Keratinocyte (primary cell): ENCODE measurements at regions not wholly inside any gene's neighbourhood (a gene's known extent, or its start where the extent isn't known, plus 50 kb on each side); places are given as distances from the start of the nearest gene placed in this dataset.

Experiments used
- DNase-seq: peaks from one replicate; pipeline ENCODE4 v3.0.0-alpha.2; 2011; ENCODE audit warnings: low read depth, missing footprints, low spot score
- FAIRE-seq: peaks from 2 replicates; lab custom pipeline; 2011; peaks lifted over from hg19 to GRCh38; lab: Jason Lieb, UNC
- H2AFZ ChIP-seq: 2 replicates; pipeline ENCODE4 v1.6.0; 2012; ENCODE audit warnings: low read length, control low read depth, inconsistent platforms; ENCODE audit not compliant: control insufficient read depth
- H3K27ac ChIP-seq: 2 replicates; pipeline ENCODE4 v1.5.1; 2011; ENCODE audit warnings: low read length; ENCODE audit not compliant: control insufficient read depth, insufficient read depth
- H3K27me3 ChIP-seq: 3 replicates; pipeline ENCODE4 v1.6.0; 2011; ENCODE audit warnings: low read length; ENCODE audit not compliant: control insufficient read depth, insufficient read depth; ENCODE audit errors: extremely low read depth
- H3K36me3 ChIP-seq, 2 experiments: 2 replicates in 1 of 2; 3 replicates in 1 of 2; pipeline ENCODE4 v1.5.1; 2011; ENCODE audit warnings: low read length in 2 of 2, mild to moderate bottlenecking in 1 of 2; ENCODE audit not compliant: control insufficient read depth in 2 of 2, insufficient read depth in 2 of 2; ENCODE audit errors: extremely low read depth in 1 of 2
- H3K4me1 ChIP-seq: 3 replicates; pipeline ENCODE4 v1.5.1; 2011; ENCODE audit warnings: low read length; ENCODE audit not compliant: control insufficient read depth, insufficient read depth; ENCODE audit errors: extremely low read depth
- H3K4me2 ChIP-seq: 3 replicates; pipeline ENCODE4 v1.6.0; 2011; ENCODE audit warnings: low read depth, low read length; ENCODE audit not compliant: control insufficient read depth, insufficient read depth; ENCODE audit errors: extremely low read depth
- H3K4me3 ChIP-seq, 3 experiments: fragments of 200-600 bp in 1 of 3; sonication (generic) in 1 of 3; 2 replicates in 2 of 3; 3 replicates in 1 of 3; pipeline ENCODE4 v1.5.1; 2011 to 2016; ENCODE audit warnings: low read length in 3 of 3, mild to moderate bottlenecking in 3 of 3, control low read depth in 2 of 3, inconsistent platforms in 1 of 3, low read depth in 1 of 3, mixed read lengths in 1 of 3, mixed run types in 1 of 3, moderate library complexity in 1 of 3; ENCODE audit not compliant: control insufficient read depth in 2 of 3, insufficient read depth in 2 of 3; ENCODE audit errors: extremely low read depth in 1 of 3
- H3K79me2 ChIP-seq: 2 replicates; pipeline ENCODE4 v1.6.0; 2012; ENCODE audit warnings: low read length; ENCODE audit not compliant: control insufficient read depth, insufficient read depth
- H3K9ac ChIP-seq: 3 replicates; pipeline ENCODE4 v1.6.0; 2011; ENCODE audit warnings: low read length; ENCODE audit not compliant: control insufficient read depth, insufficient read depth; ENCODE audit errors: extremely low read depth
- H3K9me1 ChIP-seq: 3 replicates; pipeline ENCODE4 v1.6.0; 2011; ENCODE audit warnings: low read length; ENCODE audit not compliant: control insufficient read depth, insufficient read depth; ENCODE audit errors: extremely low read depth
- H3K9me3 ChIP-seq: 2 replicates; pipeline ENCODE4 v1.5.1; 2012; ENCODE audit warnings: low read depth, low read length; ENCODE audit not compliant: control insufficient read depth
- H4K20me1 ChIP-seq: 3 replicates; pipeline ENCODE4 v1.6.0; 2011; ENCODE audit warnings: low read length; ENCODE audit not compliant: control insufficient read depth, insufficient read depth; ENCODE audit errors: extremely low read depth
- CTCF ChIP-seq, 3 experiments: IDR thresholded peaks in 1 of 3; conservative IDR thresholded peaks in 1 of 3; optimal IDR thresholded peaks in 1 of 3; 2 replicates in 2 of 3; 3 replicates in 1 of 3; pipeline versions ENCODE3 to v1.5.1; 2011; ENCODE audit warnings: low read length in 3 of 3, mild to moderate bottlenecking in 3 of 3, moderate library complexity in 2 of 3, control low read depth in 1 of 3, inconsistent platforms in 1 of 3; ENCODE audit not compliant: insufficient read depth in 2 of 3; ENCODE audit errors: extremely low read depth in 1 of 3
- EZH2 ChIP-seq: IDR thresholded peaks from one replicate; pipeline ENCODE4 v1.6.1; 2012; ENCODE audit warnings: inconsistent platforms, mild to moderate bottlenecking, low read length, moderate library complexity
- dilution Hi-C: fragments of 300-500 bp; cut with MboI; formaldehyde crosslinking; loops from one replicate; pipeline ENCODE4 v1.7.0; 2020; ENCODE audit warnings: low sequenced_read_pairs; ENCODE audit not compliant: extremely low pct_ligation_motif_present

DNA sequence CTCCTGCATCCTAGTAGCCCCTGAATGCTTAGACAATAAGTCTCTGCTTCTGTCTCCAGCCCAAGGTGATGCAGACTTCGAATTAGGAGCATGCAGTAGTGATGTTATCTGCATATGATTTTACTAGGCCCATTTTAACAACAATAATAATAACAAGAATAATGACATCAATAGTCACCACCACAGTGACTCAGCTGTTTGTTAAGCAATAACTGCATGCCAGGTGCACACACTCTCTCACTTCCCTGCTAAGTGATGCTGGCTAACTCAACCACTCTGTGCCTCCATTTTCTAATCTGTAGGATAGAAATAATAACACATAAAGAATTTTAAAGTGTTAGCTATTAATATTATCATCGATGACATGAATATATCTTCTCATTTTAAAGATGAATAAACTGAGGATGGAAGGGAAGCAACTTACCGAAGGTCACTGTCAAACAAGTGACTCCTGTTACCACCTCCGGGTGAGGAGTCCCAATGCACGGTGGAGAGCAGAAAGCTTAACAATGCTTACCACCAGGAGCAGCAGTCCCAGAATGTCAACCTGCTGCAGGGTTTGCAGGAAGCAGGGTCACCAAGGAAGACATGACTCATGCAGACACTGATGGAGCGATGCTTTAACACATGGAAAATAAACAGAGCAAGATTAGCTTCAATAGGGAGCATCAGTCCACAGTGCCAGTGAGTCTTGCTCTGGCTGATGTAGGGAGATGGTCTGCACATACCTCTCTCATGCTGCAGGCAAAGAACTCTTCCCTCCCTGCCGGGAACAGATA lies 290.2 kb downstream of the SPATA17 start:
- no peak overlapping the region for H3K27ac ChIP-seq
- no peaks in the 10 kb centered on the region for H4K20me1 ChIP-seq
- no peak overlapping the region for H3K4me2 ChIP-seq
- TF ChIP-seq EZH2 (no peak), CTCF (optimal IDR thresholded peaks at IDR 0.05 in 1 of 3, IDR thresholded peaks at IDR 0.05 in 1 of 3, conservative IDR thresholded peaks at IDR 0.05 in 1 of 3; ENCODE audit: extremely low read depth in 1 of 3, insufficient read depth in 2 of 3, low read length in 3 of 3) (no peak)
- no peak overlapping the region for H3K9ac ChIP-seq
- peaks cover 6% of the 10 kb centered on the region for H3K27me3 ChIP-seq
- no peaks in the 10 kb centered on the region for H3K4me1 ChIP-seq
- H3K79me2 ChIP-seq, result no peaks in the 10 kb centered on the region
- FAIRE-seq, result no peak
- dilution Hi-C loops, result no loop called here
- H3K4me3 ChIP-seq, result no peak overlapping the region
- no peak overlapping the region for H2AFZ ChIP-seq
- DNase-seq, result no peak
- no peaks in the 10 kb centered on the region for H3K9me3 ChIP-seq
- H3K36me3 ChIP-seq, result no peaks in the 10 kb centered on the region
- no peaks in the 10 kb centered on the region for H3K9me1 ChIP-seq

GRCh38 chr1:217924924-217925323 lies 293.8 kb downstream of the SPATA17 start:
- FAIRE-seq (no peak), DNase-seq (no peak)
- TF ChIP-seq EZH2 (peak; percentile 39), CTCF (optimal IDR thresholded peaks at IDR 0.05 in 1 of 3, IDR thresholded peaks at IDR 0.05 in 1 of 3, conservative IDR thresholded peaks at IDR 0.05 in 1 of 3; ENCODE audit: extremely low read depth in 1 of 3, insufficient read depth in 2 of 3, low read length in 3 of 3) (no peak)
- Histone ChIP-seq H3K9me1 (no peaks in the 10 kb centered on the region), H3K9me3 (no peaks in the 10 kb centered on the region), H3K27me3 (peaks cover 6% of the 10 kb centered on the region), H3K4me3 (no peak overlapping the region), H3K4me2 (no peak overlapping the region), H3K4me1 (no peaks in the 10 kb centered on the region), H2AFZ (no peak overlapping the region), H4K20me1 (no peaks in the 10 kb centered on the region), H3K36me3 (no peaks in the 10 kb centered on the region), H3K9ac (no peak overlapping the region), H3K79me2 (no peaks in the 10 kb centered on the region), H3K27ac (no peak overlapping the region)
- dilution Hi-C loops, result no loop called here
